IPS-11a (cell line): ENCODE measurements at regions not wholly inside any gene's neighbourhood (a gene's known extent, or its start where the extent isn't known, plus 50 kb on each side); places are given as distances from the start of the nearest gene placed in this dataset.
"Not testable (repeated sequence)": the region's sequence is repeated elsewhere in the genome, so short reads cannot be mapped to it uniquely, and the experiment has no call there.

Experiments
- H3K4me3 ChIP-seq: one replicate; pipeline ENCODE4 v1.5.1; 2013; ENCODE audit warnings: low read depth, low read length, control low read depth

DNA sequence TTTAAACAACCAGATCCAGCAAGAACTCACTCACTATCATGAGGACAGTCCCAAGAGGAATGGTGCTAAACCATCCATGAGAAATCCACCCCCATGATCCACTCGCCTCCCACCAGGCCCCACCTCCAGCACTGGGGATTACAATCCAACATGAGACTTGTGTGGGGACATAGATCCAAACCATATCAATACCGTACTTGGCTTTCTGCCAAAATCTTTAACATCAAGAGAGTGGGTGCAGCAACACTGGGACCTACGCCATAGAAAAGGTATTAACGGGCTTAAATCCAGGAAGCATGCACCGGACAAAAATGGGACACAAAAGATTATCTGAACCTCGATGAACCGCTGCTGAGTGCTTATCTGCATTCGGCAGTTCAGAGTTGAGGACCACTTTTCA is 322.3 kb upstream of the ARID1B start:
- no peak overlapping the region for H3K4me3 ChIP-seq

DNA sequence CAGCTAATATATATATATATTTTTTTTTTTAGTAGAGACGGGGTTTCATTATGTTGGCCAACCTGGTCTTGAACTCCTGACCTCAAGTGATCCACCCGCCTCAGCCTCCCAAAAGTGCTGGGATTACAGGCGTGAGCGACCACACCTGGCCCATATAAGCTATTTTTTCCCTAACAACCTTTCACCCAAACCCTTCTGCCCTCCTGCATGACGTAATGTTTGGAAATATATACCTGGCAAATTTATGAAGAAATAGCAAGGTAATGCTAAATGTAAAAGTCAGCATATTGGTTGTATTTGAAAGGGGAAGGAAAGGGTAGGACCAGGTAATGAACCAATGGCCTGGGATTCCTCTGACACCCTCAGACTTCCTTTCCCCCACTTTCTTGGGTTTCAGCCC is 325.5 kb upstream of the ARID1B start:
- H3K4me3 ChIP-seq, result no peak overlapping the region

DNA sequence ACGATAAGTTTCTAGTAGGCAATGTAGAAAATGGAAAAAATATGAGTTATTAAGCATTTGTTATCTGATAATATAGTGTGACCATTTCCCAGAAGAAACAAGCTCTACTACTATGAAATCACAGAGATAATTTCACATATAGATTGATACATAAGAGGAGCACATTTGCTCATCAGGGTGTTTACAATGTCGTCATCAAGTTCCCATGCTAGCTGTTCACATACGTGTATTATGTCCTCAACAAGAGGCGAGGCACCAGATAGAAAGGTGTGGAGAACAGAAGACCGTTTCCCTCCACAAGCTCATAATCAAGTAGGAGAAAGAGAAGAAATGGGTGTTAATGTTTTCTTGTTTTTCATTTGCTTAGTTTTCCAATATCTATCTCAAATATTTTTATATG is 326.1 kb upstream of the ARID1B start:
- no peak overlapping the region for H3K4me3 ChIP-seq

DNA sequence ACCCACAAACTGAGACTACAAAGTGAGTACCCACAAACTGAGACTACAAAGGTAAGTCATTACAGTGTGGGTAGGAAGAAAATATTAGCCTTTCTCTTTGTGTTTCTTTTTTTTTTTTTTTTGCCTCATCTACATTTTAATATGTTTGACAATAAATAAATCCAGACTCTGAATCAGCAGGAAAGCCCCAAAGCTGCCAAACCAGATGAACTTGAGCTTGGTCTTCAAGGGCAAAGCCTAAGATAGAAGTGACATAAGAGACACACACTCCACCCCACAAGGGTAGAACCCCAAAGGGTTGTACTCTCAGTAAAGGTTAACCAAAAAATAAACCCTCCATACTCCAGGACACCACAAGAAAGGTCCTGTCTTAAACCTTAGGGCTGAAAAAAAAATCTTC is 326.8 kb upstream of the ARID1B start:
- H3K4me3 ChIP-seq, result no peak overlapping the region

DNA sequence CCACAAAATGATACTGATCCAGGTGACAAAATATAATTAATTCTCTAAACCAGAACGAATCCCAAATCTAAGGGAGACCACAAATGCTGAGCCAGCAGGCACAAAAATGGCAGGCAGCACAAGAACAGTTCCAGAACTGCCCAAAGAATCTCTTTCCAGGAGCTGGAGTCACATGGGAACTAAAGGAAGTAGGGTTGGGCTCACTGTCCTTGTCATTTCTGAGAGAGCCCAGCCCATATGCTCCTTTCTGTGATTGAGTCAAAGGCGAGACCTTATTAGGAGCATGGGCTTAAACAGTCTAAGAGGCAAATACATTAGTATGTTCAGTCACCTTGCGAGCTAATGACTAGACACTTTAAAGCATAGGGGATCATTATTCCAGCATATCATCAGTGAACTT is 327.6 kb upstream of the ARID1B start:
- no peak overlapping the region for H3K4me3 ChIP-seq

DNA sequence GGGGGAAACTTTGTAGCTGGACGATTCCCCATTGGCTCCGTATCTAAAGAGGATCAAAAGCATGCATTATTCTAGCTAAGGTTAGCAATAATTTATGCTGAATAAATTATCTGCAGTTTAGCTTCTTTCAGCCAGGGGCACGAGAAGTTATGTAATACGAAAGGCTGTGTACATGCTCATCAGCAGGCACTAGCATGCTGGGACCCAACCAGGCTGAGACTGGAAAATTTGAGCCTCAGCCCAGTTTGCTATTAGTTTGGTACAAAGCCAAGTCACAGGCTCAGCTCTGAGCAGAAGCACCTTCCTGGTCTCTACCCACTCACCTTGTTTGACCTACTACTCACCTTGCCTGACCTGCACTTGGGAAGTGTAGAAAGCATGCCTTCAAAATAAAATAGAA is 328.1 kb upstream of the ARID1B start:
- H3K4me3 ChIP-seq, result no peak overlapping the region

DNA sequence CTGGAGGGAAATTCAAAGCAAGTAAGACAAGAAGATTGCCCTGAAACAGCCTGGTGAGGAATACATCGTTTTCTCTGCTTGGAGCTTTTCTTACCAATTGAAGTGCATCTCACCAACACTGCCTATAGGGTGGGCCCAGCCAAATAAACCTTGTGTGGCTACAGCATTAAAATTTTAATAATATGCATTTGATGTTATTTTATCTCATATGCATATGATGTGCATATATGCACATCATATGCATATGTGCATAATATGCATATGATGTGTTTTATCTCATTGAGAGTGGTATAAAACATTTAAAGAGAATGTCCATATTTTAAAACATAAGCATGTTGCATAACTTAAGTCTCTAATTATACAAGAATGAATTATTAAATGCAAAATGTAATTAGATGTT is 328.6 kb upstream of the ARID1B start:
- H3K4me3 ChIP-seq, result no peak overlapping the region

DNA sequence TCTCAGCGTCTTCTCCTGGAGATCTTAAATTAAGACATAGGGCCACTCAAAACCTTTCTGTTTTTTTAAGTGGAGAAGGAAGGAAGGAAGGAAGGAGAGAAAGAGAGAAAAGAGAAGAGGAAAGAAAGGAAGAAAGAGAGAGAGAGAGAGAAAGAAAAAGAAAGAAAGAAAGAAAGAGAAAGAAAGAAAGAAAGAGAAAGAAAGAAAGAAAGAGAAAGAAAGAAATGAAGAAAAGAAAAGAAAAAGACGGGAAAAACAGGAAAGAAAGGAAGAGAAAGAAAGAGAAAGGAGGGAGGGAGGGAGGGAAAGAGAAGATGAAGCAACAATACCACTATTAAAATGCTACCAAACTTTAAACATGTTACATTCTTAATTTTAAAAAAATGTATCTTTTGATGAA is 336.5 kb upstream of the ARID1B start:
- H3K4me3 ChIP-seq, result no peak overlapping the region

DNA sequence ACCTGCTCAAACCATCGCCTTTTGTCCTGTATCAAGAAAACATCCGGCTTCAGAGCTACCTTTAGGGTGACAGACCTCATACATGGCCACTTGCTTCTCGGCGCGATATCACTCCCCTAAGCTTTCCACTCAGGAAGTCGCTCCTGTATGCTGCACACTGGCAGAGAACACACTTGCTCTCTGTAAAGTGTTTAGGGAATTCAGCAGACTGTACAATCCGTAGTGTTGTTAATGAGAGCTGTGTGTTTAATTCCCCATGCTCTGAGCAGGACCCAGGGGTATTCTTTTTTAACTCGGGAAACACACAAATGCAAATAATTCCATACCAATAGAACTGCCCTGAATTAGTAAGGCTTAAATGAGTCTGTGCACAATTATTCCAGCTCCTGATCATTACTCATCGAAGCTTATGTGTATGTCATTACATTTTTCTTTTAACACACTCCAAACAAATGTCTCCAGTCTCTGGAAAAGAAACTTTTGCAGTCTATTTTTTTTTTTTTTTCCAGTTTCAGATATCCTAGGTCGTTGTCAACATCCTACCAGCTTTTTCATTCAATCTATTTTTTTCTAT is 338.7 kb upstream of the ARID1B start:
- H3K4me3 ChIP-seq, result no peak overlapping the region

DNA sequence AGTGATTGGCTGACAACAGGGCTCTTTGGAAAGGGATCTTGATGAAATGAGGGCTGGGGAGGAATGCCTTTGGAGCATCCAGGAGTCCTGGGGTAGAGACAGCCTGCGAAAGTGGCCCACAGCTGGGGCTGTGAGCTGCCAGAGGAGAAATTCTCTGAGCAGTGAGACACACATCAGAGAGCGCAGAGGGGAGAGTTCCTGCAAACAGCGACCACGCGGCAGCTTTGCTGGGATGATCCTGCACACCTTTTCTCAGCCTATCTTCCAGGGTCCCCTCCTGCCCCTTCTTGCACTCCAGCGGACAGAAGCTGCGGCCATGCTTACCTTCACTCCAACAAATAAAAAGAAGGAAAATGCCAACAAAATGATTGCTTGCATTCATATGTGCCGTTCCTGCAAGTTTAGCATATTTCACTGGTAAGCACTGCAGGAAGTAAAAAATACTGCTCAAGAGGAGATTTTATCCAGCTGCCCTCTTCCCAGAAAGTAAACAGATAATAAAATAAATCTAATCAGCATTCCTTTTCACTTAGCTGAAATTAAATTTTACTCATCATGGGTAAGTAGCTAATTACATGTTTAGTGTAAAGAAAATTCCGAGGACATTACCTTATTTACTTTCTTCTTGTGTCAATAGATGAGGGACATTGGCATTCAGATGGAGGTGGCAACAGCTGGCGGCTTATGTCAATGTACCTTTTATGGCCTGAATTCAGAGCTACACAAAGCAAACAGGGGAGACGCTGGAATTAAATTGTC is 339.9 kb upstream of the ARID1B start:
- H3K4me3 ChIP-seq, result no peak overlapping the region

DNA sequence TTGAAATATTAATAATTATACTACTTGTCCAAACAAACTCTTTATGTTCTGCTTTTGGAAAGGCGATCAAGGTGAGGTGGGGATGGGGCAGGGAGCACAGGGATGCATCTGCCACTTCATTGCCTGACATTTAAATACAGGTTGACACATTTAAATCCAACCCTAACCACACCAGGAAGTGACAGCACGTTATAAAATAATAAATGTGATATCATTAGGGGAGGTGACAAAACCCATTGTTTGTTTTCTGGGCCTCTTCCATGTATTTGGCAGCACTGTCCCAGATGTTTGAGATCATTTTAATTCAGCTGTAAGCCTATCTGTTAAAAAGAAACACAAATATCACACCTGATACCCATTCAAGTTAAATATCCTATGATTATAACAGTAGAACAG is 342.4 kb upstream of the ARID1B start:
- H3K4me3 ChIP-seq, result no peak overlapping the region

DNA sequence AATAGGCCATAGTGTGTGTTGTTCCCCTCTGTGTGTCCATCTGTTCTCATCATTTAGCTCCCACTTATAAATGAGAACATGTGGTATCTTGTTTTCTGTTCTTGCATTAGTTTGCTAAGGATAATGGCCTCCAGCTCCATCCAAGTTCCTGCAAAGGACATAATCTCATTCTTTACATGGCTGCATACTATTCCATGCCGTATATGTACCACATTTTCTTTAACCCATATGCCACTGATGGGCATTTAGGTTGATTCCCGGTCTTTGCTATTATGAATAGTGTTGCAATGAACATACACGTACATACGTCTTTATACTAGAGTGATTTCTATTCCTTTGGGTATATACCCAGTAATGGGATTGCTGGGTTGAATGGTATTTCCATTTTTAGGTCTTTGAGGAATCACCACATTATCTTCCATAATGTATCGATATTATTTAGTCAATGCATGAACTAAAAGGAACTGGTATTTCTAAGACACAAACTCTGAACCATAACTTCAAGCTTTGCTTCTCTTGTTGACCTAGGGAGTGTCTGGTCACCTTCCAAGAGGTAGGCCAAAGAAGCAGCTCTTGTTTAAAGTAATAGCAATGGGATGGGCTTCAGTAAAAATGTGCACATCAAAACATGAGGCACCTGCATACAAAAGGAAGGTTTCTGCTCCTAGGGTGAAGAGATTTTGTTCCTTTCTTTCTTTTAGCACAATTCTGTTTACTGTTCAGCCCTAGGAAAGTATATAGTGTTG is 343.0 kb upstream of the ARID1B start:
- no peak overlapping the region for H3K4me3 ChIP-seq

DNA sequence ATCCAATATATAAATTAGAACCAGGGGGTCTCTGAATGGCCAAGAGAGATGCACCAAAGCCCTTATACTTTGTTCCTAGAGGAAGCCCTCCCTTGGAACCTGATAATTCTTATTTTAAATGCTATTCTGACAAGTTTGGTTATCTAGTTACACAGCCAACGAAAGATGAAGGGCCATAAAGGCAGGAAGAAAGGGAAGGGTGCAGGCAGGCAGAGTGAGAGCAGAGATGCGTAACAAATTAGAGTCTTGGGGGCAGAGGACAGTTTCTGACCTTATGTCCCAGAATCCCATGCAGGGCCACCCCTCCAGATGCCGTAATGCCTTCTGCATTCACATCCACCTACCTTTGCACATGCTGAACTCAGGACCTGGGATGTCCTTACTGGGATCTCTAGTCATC is 344.6 kb upstream of the ARID1B start:
- H3K4me3 ChIP-seq, result no peak overlapping the region

DNA sequence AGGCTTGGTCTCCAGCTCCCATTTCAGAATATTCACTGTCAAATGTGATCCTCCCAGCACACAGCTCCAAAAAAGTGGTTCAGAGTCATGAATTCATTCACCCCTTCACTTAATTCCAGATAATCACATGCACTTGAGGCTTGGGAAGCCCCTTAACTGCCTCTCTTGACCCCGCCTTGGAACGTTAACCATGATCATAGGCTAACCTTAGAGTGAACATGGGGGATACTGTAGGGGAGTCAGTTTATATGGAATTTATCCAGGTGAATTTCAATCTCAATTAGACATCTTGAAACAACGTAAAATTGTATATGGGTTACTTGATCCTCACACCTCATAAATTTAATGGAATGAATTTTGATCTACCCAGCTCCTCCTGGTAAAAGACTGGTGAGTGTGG is 346.8 kb upstream of the ARID1B start:
- no peak overlapping the region for H3K4me3 ChIP-seq

DNA sequence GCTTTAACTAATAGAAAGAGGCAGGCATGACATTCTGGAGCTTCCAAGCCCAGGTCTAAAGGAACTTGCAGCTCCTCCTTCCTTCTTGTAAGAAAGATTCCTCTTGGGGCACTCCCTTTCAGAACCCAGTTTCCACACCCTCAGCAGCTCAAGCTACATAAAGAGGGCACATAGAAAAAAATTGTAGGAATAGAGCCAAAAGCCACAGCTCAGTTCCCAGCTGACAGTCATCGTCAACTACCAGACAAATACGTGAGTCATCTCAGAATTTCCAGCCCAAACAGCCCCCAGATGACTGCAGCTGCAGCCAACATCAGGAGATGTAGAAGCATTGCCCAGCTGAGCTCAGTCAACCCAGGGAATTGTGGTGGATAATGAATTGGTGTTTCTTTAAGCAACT is 349.8 kb upstream of the ARID1B start:
- H3K4me3 ChIP-seq, result no peak overlapping the region

DNA sequence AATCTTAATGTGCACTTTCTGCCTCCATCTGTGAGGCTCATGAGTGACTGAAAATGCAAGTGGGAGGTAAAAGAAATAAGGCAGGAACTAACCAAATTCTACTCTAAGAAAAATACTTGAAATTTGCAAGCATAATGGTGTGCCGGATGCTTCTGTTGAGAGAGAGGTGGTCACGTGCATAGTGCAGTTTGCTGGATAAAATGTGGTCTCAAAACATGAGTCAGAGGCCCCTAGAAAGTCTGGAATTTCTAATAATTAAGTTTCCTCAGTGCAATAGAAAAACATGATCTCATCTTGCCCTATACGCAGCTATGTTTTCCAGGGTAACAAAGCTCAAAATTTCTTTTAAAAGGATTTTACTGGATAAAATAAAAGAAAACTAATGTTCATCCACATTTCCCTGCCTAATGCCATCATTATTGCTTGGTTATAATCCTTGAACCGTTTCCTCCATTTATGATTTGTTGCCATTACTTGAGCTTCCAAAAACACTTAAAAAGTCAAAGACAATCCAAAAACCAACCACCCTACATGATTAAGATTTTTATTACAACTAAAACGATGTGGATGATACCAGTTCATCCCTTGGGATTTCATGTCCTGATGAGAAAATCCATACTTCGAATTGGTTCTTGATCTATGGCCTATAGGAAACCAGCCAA is 351.7 kb upstream of the ARID1B start:
- no peak overlapping the region for H3K4me3 ChIP-seq

DNA sequence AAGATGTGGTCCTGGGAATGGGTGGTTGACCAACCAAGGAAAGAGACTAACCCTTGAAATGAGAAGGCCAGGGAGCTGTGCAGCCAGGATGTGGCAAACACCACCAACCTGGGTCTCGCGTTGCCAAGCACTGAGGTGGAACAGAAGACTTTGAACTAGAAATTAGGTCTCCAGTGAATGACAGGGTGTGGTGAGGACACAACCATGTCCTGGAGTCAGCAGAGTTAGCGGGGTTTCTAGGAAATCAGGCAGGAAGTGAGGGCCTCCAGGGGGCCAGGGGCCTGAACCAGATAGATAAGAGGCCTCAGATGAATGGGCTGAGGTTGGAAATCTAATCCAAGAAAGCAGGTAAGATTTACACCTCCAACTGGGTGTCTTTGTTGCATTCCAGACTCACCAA is 353.3 kb upstream of the ARID1B start:
- H3K4me3 ChIP-seq, result no peak overlapping the region

DNA sequence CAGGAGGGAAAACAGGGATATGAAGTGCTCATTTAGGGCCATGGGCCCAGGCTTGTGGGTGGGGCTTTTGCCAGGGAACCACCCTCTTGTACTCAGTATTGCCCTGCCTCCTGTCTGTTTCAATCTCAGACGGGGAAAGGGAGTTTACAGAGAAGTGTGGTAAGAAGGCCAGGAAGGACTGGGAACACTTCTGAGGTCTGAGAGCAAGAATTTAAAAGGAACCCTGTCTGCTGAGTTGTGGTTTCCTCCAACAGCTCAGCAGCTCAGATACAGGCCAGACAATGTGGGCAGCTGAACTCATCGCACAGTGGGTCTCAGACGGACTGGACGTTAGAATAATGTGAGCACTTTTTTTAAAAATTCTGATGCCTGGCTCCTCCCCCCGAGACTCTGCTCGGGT is 354.1 kb upstream of the ARID1B start:
- H3K4me3 ChIP-seq, result no peak overlapping the region

DNA sequence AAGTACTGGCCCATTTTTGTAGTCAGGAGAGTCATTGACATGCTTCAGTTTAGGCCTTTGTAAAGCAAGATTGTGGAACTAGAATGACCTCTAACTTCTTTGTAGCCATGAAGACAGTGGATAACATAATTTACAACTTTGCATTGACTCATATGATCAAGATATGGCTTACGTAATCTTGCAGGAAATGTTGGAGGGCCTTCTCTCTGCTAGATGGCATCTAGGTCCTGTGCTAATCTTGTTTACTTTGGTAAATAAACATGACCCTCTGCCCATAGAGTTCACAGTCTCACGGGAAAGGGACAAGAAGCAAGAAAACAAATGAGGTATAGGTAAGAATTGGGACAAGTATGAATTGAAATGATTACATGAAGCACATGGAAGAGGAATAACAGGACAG is 355.2 kb upstream of the ARID1B start:
- H3K4me3 ChIP-seq, result no peak overlapping the region

DNA sequence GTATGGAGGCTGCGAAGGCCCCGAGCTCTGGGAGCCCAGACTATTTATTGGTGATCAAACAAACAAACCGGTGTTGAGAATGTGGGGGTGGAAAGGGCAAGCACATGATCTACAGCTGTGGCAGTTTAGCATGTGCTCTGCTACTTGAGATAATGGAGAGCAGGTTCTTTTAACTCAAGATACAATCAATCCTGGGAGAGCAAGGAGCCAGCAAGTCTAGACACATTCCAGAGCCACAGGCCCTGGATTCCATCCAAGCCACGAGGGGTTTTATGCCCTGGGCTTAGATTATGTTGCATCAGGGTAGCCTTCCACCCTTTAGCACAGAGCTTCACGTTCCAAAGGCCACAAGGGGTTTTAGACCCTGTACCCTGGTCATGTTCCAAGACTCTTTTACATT is 355.9 kb upstream of the ARID1B start:
- H3K4me3 ChIP-seq, result not testable (repeated sequence)

DNA sequence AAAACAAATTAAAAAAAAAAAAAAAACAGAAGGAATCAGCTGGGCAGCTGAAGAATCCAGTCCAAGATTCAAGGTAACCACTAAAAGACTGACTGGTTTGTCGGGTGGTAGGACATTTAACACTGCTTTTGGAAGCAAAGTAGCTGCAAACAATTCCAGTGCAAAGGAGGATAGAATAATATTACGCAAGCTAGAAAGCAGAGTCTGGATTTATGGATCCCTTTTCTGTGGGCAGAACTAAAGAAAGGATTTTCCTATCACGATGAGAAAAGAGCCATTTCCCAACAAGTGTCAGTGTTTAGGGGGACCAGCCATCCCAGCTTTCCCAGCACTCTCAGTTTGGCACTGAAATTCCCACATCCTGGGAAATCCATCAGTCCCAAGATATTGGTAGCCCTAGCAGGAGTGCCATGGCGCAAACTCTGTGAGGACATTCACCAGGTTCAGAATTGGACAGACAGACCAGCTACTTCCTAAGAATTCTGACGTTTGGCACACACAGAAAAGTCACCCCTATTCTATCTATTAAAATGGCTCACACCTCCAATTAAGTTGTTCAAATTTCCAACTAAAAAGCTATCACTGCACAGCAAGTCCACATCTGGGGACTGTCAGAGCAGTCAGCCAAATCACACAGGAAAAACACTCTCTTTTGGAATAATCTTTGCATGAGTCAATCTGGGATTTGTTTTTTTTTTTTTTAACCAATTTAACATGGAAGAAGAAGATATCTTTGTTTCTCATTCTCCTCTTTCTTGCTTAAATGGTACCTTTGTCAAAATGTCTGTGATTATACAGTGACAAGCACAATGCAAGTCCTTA is 356.8 kb upstream of the ARID1B start:
- H3K4me3 ChIP-seq, result no peak overlapping the region
